ENCODE measurements at regions not wholly inside any gene's neighbourhood (a gene's known extent, or its start where the extent isn't known, plus 50 kb on each side); places are given as distances from the start of the nearest gene placed in this dataset.

GRCh38 chr1:40914927-40915569 lies 52.9 kb upstream of the CITED4 start:
- no peaks in the 10 kb centered on the region for H3K36me3 ChIP-seq (ENCODE audit: control insufficient read depth in 2 of 2, extremely low read depth in 1 of 2, insufficient read depth in 1 of 2, low read length in 1 of 2)
- Mint-ChIP-seq H3K27ac (peak overlapping the region in 1 of 2 donors; percentile 25), H3K9me3 (no peaks in the 10 kb centered on the region), H3K4me1 (no peaks in the 10 kb centered on the region), H3K4me3 (no peak overlapping the region), H3K36me3 (no peaks in the 10 kb centered on the region), H3K27me3 (no peaks in the 10 kb centered on the region)
- POLR2A ChIA-PET: no interaction called here
- H3K27me3 ChIP-seq (replicated peaks in 1 of 2; ENCODE audit: control insufficient read depth in 2 of 2, extremely low read depth in 1 of 2, insufficient read depth in 2 of 2, low read length in 1 of 2): peaks cover 0 to 9% of the 10 kb centered on the region in 2 experiments
- CTCF ChIA-PET: no interaction called here
- WGBS (ENCODE audit: insufficient coverage): no CpG with 5 or more reads among the region's 7 CpGs
- H3K4me1 ChIP-seq (ENCODE audit: control insufficient read depth in 1 of 2, extremely low read depth in 1 of 2, insufficient read depth in 2 of 2, low read length in 2 of 2): no peaks in the 10 kb centered on the region
- DNase-seq (no peak), ATAC-seq (replicated peaks in 1 of 4) (no peak)
- H3K27ac ChIP-seq (ENCODE audit: low read length): no peak overlapping the region
- no peaks in the 10 kb centered on the region for H3K9me3 ChIP-seq
- no peak overlapping the region for H3K4me3 ChIP-seq (ENCODE audit: control insufficient read depth in 1 of 2, extremely low read depth in 1 of 2, low read length in 1 of 2)

DNA sequence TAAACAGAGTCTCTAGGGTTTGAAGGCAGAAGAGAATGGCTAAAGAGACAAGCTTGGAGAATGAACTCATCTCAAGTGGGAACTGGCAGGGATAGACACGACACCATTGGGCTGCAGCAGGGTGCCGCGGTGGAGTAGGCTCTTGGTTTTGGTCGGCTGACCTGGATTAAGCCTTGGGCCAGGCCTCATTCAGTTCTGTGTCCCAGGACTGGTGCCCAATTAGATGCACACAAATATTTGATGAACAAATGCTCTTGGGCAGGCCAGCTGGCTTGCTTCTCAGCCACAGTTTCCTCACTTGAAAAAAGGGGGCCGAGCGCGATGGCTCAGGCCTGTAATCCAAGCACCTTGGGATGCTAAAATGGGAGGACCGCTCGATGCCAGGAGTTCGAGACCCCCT lies 53.4 kb upstream of the CITED4 start:
- ChIA-PET POLR2A (no interaction called here), CTCF (no interaction called here)
- Mint-ChIP-seq H3K36me3 (no peaks in the 10 kb centered on the region), H3K4me3 (no peak overlapping the region), H3K27ac (no peak overlapping the region), H3K9me3 (no peaks in the 10 kb centered on the region), H3K4me1 (no peaks in the 10 kb centered on the region), H3K27me3 (no peaks in the 10 kb centered on the region)
- H3K27ac ChIP-seq (ENCODE audit: low read length): no peak overlapping the region
- no peaks in the 10 kb centered on the region for H3K36me3 ChIP-seq (ENCODE audit: control insufficient read depth in 2 of 2, extremely low read depth in 1 of 2, insufficient read depth in 1 of 2, low read length in 1 of 2)
- WGBS (ENCODE audit: insufficient coverage): 89% methylated on average over 5 of the region's 10 CpGs
- no peak overlapping the region for H3K4me3 ChIP-seq (ENCODE audit: control insufficient read depth in 1 of 2, extremely low read depth in 1 of 2, low read length in 1 of 2)
- ATAC-seq (replicated peaks in 1 of 4) (no peak), DNase-seq (no peak)
- no peaks in the 10 kb centered on the region for H3K4me1 ChIP-seq (ENCODE audit: control insufficient read depth in 1 of 2, extremely low read depth in 1 of 2, insufficient read depth in 2 of 2, low read length in 2 of 2)
- no peaks in the 10 kb centered on the region for H3K9me3 ChIP-seq
- H3K27me3 ChIP-seq (replicated peaks in 1 of 2; ENCODE audit: control insufficient read depth in 2 of 2, extremely low read depth in 1 of 2, insufficient read depth in 2 of 2, low read length in 1 of 2): peaks cover 0 to 9% of the 10 kb centered on the region in 2 experiments

- Mint-ChIP-seq H3K4me1 (no peaks in the 10 kb centered on the region), H3K9me3 (no peaks in the 10 kb centered on the region), H3K27ac (no peak overlapping the region), H3K27me3 (no peaks in the 10 kb centered on the region), H3K36me3 (no peaks in the 10 kb centered on the region), H3K4me3 (no peak overlapping the region)
- ATAC-seq (replicated peaks in 1 of 4) (no peak), DNase-seq (no peak)
- H3K4me1 ChIP-seq (ENCODE audit: control insufficient read depth in 1 of 2, extremely low read depth in 1 of 2, insufficient read depth in 2 of 2, low read length in 2 of 2): no peaks in the 10 kb centered on the region
- H3K27ac ChIP-seq (ENCODE audit: low read length): no peak overlapping the region
- no peak overlapping the region for H3K4me3 ChIP-seq (ENCODE audit: control insufficient read depth in 1 of 2, extremely low read depth in 1 of 2, low read length in 1 of 2)
- ChIA-PET CTCF (interaction anchor here in 1 of 2 donors (0.6 kb wide), 1 partner anchor 769 kb away, joined by 5 read pairs; no protein-coding TSS in a partner anchor), POLR2A (no interaction called here)
- H3K9me3 ChIP-seq: no peaks in the 10 kb centered on the region
- peaks cover 0 to 10% of the 10 kb centered on the region in 2 experiments for H3K27me3 ChIP-seq (replicated peaks in 1 of 2; ENCODE audit: control insufficient read depth in 2 of 2, extremely low read depth in 1 of 2, insufficient read depth in 2 of 2, low read length in 1 of 2)
- H3K36me3 ChIP-seq (ENCODE audit: control insufficient read depth in 2 of 2, extremely low read depth in 1 of 2, insufficient read depth in 1 of 2, low read length in 1 of 2): no peaks in the 10 kb centered on the region
- 83% methylated on average over 4 of the region's 6 CpGs for WGBS (ENCODE audit: insufficient coverage)
Measured at GRCh38 chr1:40917995-40918711, 56.0 kb upstream of the CITED4 start.

GRCh38 chr1:40919475-40920011 lies 57.4 kb upstream of the CITED4 start:
- Histone ChIP-seq H3K9me3 (no peaks in the 10 kb centered on the region), H3K4me3 (ENCODE audit: control insufficient read depth in 1 of 2, extremely low read depth in 1 of 2, low read length in 1 of 2) (no peak overlapping the region), H3K27ac (ENCODE audit: low read length) (no peak overlapping the region), H3K36me3 (ENCODE audit: control insufficient read depth in 2 of 2, extremely low read depth in 1 of 2, insufficient read depth in 1 of 2, low read length in 1 of 2) (no peaks in the 10 kb centered on the region), H3K27me3 (replicated peaks in 1 of 2; ENCODE audit: control insufficient read depth in 2 of 2, extremely low read depth in 1 of 2, insufficient read depth in 2 of 2, low read length in 1 of 2) (peaks cover 0 to 12% of the 10 kb centered on the region in 2 experiments), H3K4me1 (ENCODE audit: control insufficient read depth in 1 of 2, extremely low read depth in 1 of 2, insufficient read depth in 2 of 2, low read length in 2 of 2) (no peaks in the 10 kb centered on the region)
- ATAC-seq (replicated peaks in 1 of 4) (no peak), DNase-seq (no peak)
- CTCF ChIA-PET: no interaction called here
- POLR2A ChIA-PET: no interaction called here
- no peak overlapping the region for H3K27ac Mint-ChIP-seq
- no peaks in the 10 kb centered on the region for H3K4me1 Mint-ChIP-seq
- H3K4me3 Mint-ChIP-seq: no peak overlapping the region
- no peaks in the 10 kb centered on the region for H3K36me3 Mint-ChIP-seq
- H3K9me3 Mint-ChIP-seq: no peaks in the 10 kb centered on the region
- WGBS (ENCODE audit: insufficient coverage): 89% methylated on average over 11 of the region's 12 CpGs
- H3K27me3 Mint-ChIP-seq: no peaks in the 10 kb centered on the region

DNA sequence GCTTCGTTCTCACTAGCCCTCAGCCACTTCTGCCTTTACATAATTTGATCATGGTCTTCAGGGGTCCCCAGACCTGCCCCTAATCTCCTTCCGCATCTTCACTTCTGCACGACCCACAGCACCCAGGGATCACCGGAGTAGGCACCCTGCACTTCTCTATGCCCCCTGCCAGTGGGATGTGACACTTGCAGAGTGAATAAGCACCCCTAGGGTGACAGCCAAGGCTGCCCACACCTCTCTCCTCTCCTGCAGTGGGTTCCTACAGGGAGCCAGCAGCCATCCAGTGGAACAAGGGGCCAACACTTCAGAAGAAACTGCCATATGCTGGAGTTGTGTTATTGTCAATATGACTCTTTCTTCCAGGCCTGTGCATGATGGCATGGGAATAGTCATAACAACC lies 58.0 kb upstream of the CTPS1 start:
- Mint-ChIP-seq H3K27ac (no peak overlapping the region), H3K4me1 (no peaks in the 10 kb centered on the region), H3K4me3 (no peak overlapping the region)

GRCh38 chr1:40921981-40922677 lies 57.4 kb upstream of the CTPS1 start:
- Mint-ChIP-seq H3K4me1 (no peaks in the 10 kb centered on the region), H3K27ac (no peak overlapping the region), H3K36me3 (no peaks in the 10 kb centered on the region), H3K9me3 (no peaks in the 10 kb centered on the region), H3K27me3 (no peaks in the 10 kb centered on the region), H3K4me3 (no peak overlapping the region)
- Histone ChIP-seq H3K4me3 (ENCODE audit: control insufficient read depth in 1 of 2, extremely low read depth in 1 of 2, low read length in 1 of 2) (no peak overlapping the region), H3K27ac (ENCODE audit: low read length) (no peak overlapping the region), H3K36me3 (ENCODE audit: control insufficient read depth in 2 of 2, extremely low read depth in 1 of 2, insufficient read depth in 1 of 2, low read length in 1 of 2) (no peaks in the 10 kb centered on the region), H3K9me3 (no peaks in the 10 kb centered on the region), H3K4me1 (ENCODE audit: control insufficient read depth in 1 of 2, extremely low read depth in 1 of 2, insufficient read depth in 2 of 2, low read length in 2 of 2) (no peaks in the 10 kb centered on the region), H3K27me3 (replicated peaks in 1 of 2; ENCODE audit: control insufficient read depth in 2 of 2, extremely low read depth in 1 of 2, insufficient read depth in 2 of 2, low read length in 1 of 2) (peaks cover 0 to 8% of the 10 kb centered on the region in 2 experiments)
- WGBS (ENCODE audit: insufficient coverage): no CpG with 5 or more reads among the region's 3 CpGs
- DNase-seq: no peak
- ChIA-PET POLR2A (no interaction called here), CTCF (no interaction called here)
- no peak for ATAC-seq (replicated peaks in 1 of 4)

More for the DNA sequence above, 58.0 kb upstream of the CTPS1 start:
- ChIA-PET POLR2A (no interaction called here), CTCF (no interaction called here)
- Histone ChIP-seq H3K27ac (ENCODE audit: low read length) (no peak overlapping the region), H3K36me3 (ENCODE audit: control insufficient read depth in 2 of 2, extremely low read depth in 1 of 2, insufficient read depth in 1 of 2, low read length in 1 of 2) (no peaks in the 10 kb centered on the region), H3K4me1 (ENCODE audit: control insufficient read depth in 1 of 2, extremely low read depth in 1 of 2, insufficient read depth in 2 of 2, low read length in 2 of 2) (no peaks in the 10 kb centered on the region), H3K9me3 (no peaks in the 10 kb centered on the region), H3K4me3 (ENCODE audit: control insufficient read depth in 1 of 2, extremely low read depth in 1 of 2, low read length in 1 of 2) (no peak overlapping the region), H3K27me3 (replicated peaks in 1 of 2; ENCODE audit: control insufficient read depth in 2 of 2, extremely low read depth in 1 of 2, insufficient read depth in 2 of 2, low read length in 1 of 2) (peaks cover 0 to 12% of the 10 kb centered on the region in 2 experiments)
- WGBS (ENCODE audit: insufficient coverage): 100% methylated on average over 1 of the region's 4 CpGs
- Mint-ChIP-seq H3K9me3 (no peaks in the 10 kb centered on the region), H3K27me3 (no peaks in the 10 kb centered on the region), H3K36me3 (no peaks in the 10 kb centered on the region)
- ATAC-seq (replicated peaks in 1 of 4): no peak
- no peak for DNase-seq
